ENCODE measurements at regions not wholly inside any gene's neighbourhood (a gene's known extent, or its start where the extent isn't known, plus 50 kb on each side); places are given as distances from the start of the nearest gene placed in this dataset.

DNA sequence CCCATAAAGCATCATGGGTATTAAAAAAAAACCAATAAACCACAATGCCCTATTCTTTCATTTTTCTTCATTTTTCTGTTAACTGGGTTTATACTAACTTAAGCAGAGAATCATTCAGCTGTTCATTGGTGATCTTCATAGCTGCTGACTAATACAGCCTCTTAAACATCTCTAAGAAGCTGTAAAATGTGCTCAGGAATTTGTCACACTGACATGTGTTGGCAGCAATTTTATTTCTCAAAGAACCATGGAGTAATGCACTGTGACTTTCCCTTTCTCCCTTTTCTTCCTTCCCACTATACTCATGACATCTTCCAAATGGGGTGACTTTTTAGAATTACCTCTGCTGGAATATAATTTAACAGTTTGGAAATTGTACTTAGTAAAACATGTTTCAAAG, 315.4 kb downstream of the ANTXR2 start:
- TF ChIP-seq, protein P1, sequence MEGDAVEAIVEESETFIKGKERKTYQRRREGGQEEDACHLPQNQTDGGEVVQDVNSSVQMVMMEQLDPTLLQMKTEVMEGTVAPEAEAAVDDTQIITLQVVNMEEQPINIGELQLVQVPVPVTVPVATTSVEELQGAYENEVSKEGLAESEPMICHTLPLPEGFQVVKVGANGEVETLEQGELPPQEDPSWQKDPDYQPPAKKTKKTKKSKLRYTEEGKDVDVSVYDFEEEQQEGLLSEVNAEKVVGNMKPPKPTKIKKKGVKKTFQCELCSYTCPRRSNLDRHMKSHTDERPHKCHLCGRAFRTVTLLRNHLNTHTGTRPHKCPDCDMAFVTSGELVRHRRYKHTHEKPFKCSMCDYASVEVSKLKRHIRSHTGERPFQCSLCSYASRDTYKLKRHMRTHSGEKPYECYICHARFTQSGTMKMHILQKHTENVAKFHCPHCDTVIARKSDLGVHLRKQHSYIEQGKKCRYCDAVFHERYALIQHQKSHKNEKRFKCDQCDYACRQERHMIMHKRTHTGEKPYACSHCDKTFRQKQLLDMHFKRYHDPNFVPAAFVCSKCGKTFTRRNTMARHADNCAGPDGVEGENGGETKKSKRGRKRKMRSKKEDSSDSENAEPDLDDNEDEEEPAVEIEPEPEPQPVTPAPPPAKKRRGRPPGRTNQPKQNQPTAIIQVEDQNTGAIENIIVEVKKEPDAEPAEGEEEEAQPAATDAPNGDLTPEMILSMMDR (IDR thresholded peaks at IDR 0.05): no peak
- TF ChIP-seq NFE2L1 (CRISPR knock-in tag; IDR thresholded peaks at IDR 0.05): no peak
